Hepatocyte (in vitro differentiated cells): ENCODE measurements at regions not wholly inside any gene's neighbourhood (a gene's known extent, or its start where the extent isn't known, plus 50 kb on each side); places are given as distances from the start of the nearest gene placed in this dataset.

ENCODE experiments used
- DNase-seq: peaks from one replicate; pipeline ENCODE4 v3.0.0-alpha.2; 2016; ENCODE audit warnings: low spot score
- H2AFZ ChIP-seq: fragments of 200-600 bp; sonication (generic); 2 replicates; pipeline ENCODE4 v1.6.0; 2016; ENCODE audit warnings: antibody characterized with exemption, mild to moderate bottlenecking
- H3K27ac ChIP-seq: fragments of 200-600 bp; sonication (generic); 2 replicates; pipeline ENCODE4 v1.5.1; 2016; ENCODE audit warnings: mild to moderate bottlenecking
- H3K27me3 ChIP-seq: fragments of 200-600 bp; sonication (generic); 2 replicates; pipeline ENCODE4 v1.6.1; 2016
- H3K36me3 ChIP-seq: fragments of 200-600 bp; sonication (generic); replicated peaks from 2 replicates; pipeline ENCODE4 v1.5.1; 2016; ENCODE audit warnings: low read depth; ENCODE audit not compliant: insufficient read depth
- H3K4me1 ChIP-seq: fragments of 200-600 bp; sonication (generic); 2 replicates; pipeline ENCODE4 v1.5.1; 2016; ENCODE audit warnings: mild to moderate bottlenecking, moderate library complexity; ENCODE audit not compliant: insufficient read depth
- H3K4me2 ChIP-seq: fragments of 200-600 bp; sonication (generic); 2 replicates; pipeline ENCODE4 v1.6.0; 2016
- H3K4me3 ChIP-seq: fragments of 200-600 bp; sonication (generic); 2 replicates; pipeline ENCODE4 v1.5.1; 2016; ENCODE audit warnings: mild to moderate bottlenecking
- H3K79me2 ChIP-seq: fragments of 200-600 bp; sonication (generic); 2 replicates; pipeline ENCODE4 v1.6.0; 2017; ENCODE audit warnings: mild to moderate bottlenecking
- H3K9me2 ChIP-seq: fragments of 200-600 bp; sonication (generic); replicated peaks from 2 replicates; pipeline ENCODE4 v1.6.0; 2017; ENCODE audit warnings: mild to moderate bottlenecking; ENCODE audit not compliant: insufficient read depth
- H3K9me3 ChIP-seq: fragments of 200-600 bp; sonication (generic); 2 replicates; pipeline ENCODE4 v1.5.1; 2016; ENCODE audit warnings: low read depth, mild to moderate bottlenecking
- H4K20me1 ChIP-seq: fragments of 200-600 bp; sonication (generic); 2 replicates; pipeline ENCODE4 v1.6.0; 2016; ENCODE audit warnings: mild to moderate bottlenecking; ENCODE audit not compliant: insufficient read depth, poor library complexity, severe bottlenecking
- CTCF ChIP-seq: fragments of 200-600 bp; sonication (generic); IDR thresholded peaks from 2 replicates; pipeline ENCODE4 v1.5.1; 2016; ENCODE audit warnings: antibody characterized with exemption, mild to moderate bottlenecking; ENCODE audit not compliant: poor library complexity
- EZH2 ChIP-seq: fragments of 200-600 bp; sonication (generic); IDR thresholded peaks from 2 replicates; pipeline ENCODE4 v1.6.1; 2016; ENCODE audit warnings: antibody characterized with exemption, mild to moderate bottlenecking, borderline replicate concordance
- EZH2phosphoT487 ChIP-seq: fragments of 200-600 bp; sonication (generic); IDR thresholded peaks from one replicate; pipeline ENCODE4 v1.6.1; 2018; ENCODE audit warnings: antibody characterized with exemption, mild to moderate bottlenecking, low read depth, moderate library complexity; ENCODE audit not compliant: unreplicated experiment, severe bottlenecking
- WGBS: methylation state at CpG from one replicate; pipeline ENCODE4 v1.1.6; 2016; ENCODE audit warnings: low lambda C conversion rate; ENCODE audit errors: missing lambda C conversion rate; 5-methylcytosine and 5-hydroxymethylcytosine counted together

DNA sequence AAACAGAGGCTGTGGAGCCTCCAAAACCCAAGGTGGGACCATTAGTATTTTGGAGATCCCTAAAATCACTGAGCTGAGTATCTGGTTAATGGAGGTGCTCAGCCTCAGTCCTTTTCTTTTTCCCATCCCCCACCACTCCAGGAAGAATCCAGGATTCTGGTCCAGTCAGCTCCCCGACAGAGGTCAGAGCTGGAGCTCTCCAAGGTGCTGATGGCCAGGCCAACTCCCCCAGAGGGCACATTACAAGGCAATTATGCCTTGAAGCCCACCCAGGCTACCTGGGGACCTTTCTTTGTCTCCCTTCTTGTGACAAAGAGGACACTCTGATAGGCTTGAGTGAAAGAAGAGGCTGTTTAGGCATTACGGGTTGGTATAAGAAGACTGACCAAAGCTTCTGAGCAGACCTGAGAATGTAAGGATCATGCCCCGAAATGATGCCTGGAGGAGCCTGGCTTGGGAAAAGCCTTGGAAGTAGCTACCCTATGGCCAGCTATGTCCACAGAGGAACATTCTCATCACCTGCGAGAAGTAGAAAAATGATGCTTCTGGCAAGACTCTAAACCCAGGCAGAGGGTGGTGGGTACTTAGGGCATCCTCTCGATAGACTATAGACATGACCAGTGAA lies 102.5 kb upstream of the LDAH start:
- no peak overlapping the region for H3K4me3 ChIP-seq
- H3K9me2 ChIP-seq, result no peaks in the 10 kb centered on the region
- H3K4me1 ChIP-seq, result no peaks in the 10 kb centered on the region
- DNase-seq, result peak; percentile 40
- TF ChIP-seq EZH2 (no peak), EZH2phosphoT487 (no peak), CTCF (no peak)
- H3K79me2 ChIP-seq, result no peaks in the 10 kb centered on the region
- H4K20me1 ChIP-seq, result no peaks in the 10 kb centered on the region
- WGBS, result 78% methylated on average over 5 of the region's 5 CpGs
- H2AFZ ChIP-seq, result no peak overlapping the region
- no peak overlapping the region for H3K27ac ChIP-seq
- no peaks in the 10 kb centered on the region for H3K36me3 ChIP-seq
- no peaks in the 10 kb centered on the region for H3K27me3 ChIP-seq
- no peak overlapping the region for H3K4me2 ChIP-seq
- H3K9me3 ChIP-seq, result no peaks in the 10 kb centered on the region

GRCh38 chr2:20919297-20919800 lies 96.4 kb upstream of the LDAH start:
- no peak overlapping the region for H2AFZ ChIP-seq
- H3K27me3 ChIP-seq, result no peaks in the 10 kb centered on the region
- WGBS, result 80% methylated on average over 8 of the region's 8 CpGs
- TF ChIP-seq EZH2, result no peak
- TF ChIP-seq CTCF, result no peak
- no peak for TF ChIP-seq EZH2phosphoT487
- no peak overlapping the region for H3K27ac ChIP-seq
- H3K4me3 ChIP-seq, result no peak overlapping the region
- H3K9me3 ChIP-seq, result no peaks in the 10 kb centered on the region
- no peak overlapping the region for H3K4me2 ChIP-seq
- H3K4me1 ChIP-seq, result no peaks in the 10 kb centered on the region
- no peak for DNase-seq
- no peaks in the 10 kb centered on the region for H3K36me3 ChIP-seq
- no peaks in the 10 kb centered on the region for H3K79me2 ChIP-seq
- no peaks in the 10 kb centered on the region for H4K20me1 ChIP-seq
- no peaks in the 10 kb centered on the region for H3K9me2 ChIP-seq

DNA sequence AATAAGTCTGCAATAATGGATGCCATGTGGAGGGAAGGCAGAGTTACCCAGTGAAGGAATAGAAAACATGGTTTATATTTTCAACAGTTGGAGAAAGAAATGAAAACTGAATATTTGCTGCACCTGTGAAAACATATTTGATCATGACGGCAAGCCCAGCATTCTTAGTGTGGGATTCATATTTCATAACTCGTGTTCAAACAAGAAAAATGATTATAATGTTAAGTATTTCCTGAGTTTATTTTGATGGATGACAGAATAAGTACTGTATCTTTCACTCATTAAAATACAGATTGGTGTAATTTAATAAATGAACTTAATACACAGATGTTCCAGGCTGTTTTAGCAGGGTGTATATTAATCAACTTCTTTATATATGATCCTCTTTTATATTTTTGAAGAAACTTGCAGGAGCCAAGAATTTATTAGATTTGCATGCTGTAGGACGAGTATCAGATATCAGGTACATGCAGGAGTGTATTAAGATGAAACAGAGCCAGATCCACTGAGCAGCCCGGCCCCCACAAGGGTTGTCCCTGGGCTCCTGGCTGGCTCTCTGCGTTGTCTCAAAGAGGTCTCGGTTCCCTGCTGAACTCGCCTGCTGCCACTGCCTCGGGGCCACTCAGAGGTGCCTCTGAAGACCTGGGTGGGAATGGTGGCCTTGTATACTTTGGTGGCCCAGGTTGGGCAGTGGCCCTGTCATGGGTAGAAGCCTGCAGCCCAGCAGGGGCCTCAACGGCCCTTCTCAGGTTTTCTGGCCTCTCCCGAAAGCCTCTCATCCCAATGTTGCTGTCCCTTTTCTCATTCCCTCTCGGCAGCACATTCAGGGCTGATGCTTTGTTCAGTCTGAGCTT lies 95.0 kb upstream of the LDAH start:
- H3K4me3 ChIP-seq, result no peak overlapping the region
- no peaks in the 10 kb centered on the region for H3K4me1 ChIP-seq
- no peak overlapping the region for H3K4me2 ChIP-seq
- H3K79me2 ChIP-seq, result no peaks in the 10 kb centered on the region
- TF ChIP-seq EZH2 (no peak), EZH2phosphoT487 (no peak), CTCF (no peak)
- H3K27me3 ChIP-seq, result no peaks in the 10 kb centered on the region
- no peak for DNase-seq
- no peaks in the 10 kb centered on the region for H4K20me1 ChIP-seq
- no peak overlapping the region for H2AFZ ChIP-seq
- no peaks in the 10 kb centered on the region for H3K36me3 ChIP-seq
- no peaks in the 10 kb centered on the region for H3K9me3 ChIP-seq
- 70% methylated on average over 11 of the region's 11 CpGs for WGBS
- no peak overlapping the region for H3K27ac ChIP-seq
- no peaks in the 10 kb centered on the region for H3K9me2 ChIP-seq
